ENCODE measurements at regions not wholly inside any gene's neighbourhood (a gene's known extent, or its start where the extent isn't known, plus 50 kb on each side); places are given as distances from the start of the nearest gene placed in this dataset.

DNA sequence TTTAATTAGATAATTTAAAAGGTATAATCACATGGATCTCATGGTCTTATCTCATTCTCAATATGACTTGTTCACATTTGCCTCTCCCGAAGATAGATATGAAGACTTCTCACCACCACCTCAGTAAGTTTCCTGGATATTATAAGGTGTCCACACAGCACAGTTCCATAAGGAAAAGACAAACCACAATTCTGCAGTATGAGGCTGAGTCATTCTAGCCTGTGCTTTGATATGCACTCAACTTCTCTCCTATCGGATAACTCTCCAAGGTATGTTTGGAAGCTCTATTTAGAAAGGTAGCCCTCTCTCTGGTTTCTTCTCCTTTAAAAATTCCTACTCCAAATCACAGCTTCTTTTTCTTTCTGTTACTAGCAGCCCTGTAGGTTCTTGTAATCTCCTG lies 612.8 kb downstream of the ZPLD1 start:
- no peak overlapping the region for H3K27ac ChIP-seq (ENCODE audit: low read depth, low read length)
- CTCF ChIA-PET (ENCODE audit: partially characterized antibody), result no interaction called here
- no peaks in the 10 kb centered on the region for H3K79me2 ChIP-seq (ENCODE audit: control insufficient read depth in 1 of 2, insufficient read depth in 2 of 2, low read length in 2 of 2)
- no peak overlapping the region for H3K56ac ChIP-seq (replicated peaks; ENCODE audit: insufficient read length, low read depth, low read length)
- no peaks in the 10 kb centered on the region for H3K23me2 ChIP-seq (ENCODE audit: low read depth, low read length)
- H3K4ac ChIP-seq (replicated peaks; ENCODE audit: insufficient read length, low read depth, low read length), result no peak overlapping the region
- H3K36me3 ChIP-seq (ENCODE audit: control insufficient read depth in 2 of 4, insufficient read depth in 4 of 4, low read length in 3 of 4), result no peaks in the 10 kb centered on the region
- H3K4me3 ChIP-seq (ENCODE audit: extremely low read depth in 1 of 4, insufficient read depth in 2 of 4, low read depth in 3 of 4, low read length in 4 of 4), result no peak overlapping the region
- no peak overlapping the region for H2BK20ac ChIP-seq (ENCODE audit: low read length)
- H2BK5ac ChIP-seq (ENCODE audit: low read depth, low read length), result no peak overlapping the region
- no peak for FAIRE-seq
- POLR2A ChIA-PET (ENCODE audit: partially characterized antibody), result no interaction called here
- H4K5ac ChIP-seq (ENCODE audit: insufficient read length, low read depth, low read length), result no peak overlapping the region
- 87% methylated on average over 2 of the region's 2 CpGs; no CpG with 5 or more reads in 1 of the 2 experiments for WGBS, 2 experiments (ENCODE audit: extremely low coverage in 1 of 2, insufficient coverage in 1 of 2, insufficient read length in 1 of 2, insufficient replicate concordance in 2 of 2, low coverage in 1 of 2, low lambda C conversion rate in 2 of 2, missing lambda C conversion rate in 1 of 2)
- no peak for DNase-seq (ENCODE audit: low read depth in 1 of 2, low spot score in 2 of 2)
- H4K91ac ChIP-seq (replicated peaks; ENCODE audit: insufficient read length, low read length), result no peak overlapping the region
- TF ChIP-seq CBX8 (IDR thresholded peaks at IDR 0.05; ENCODE audit: borderline replicate concordance, low read depth, low read length) (no peak), POLR2A (IDR thresholded peaks at IDR 0.05; ENCODE audit: control extremely low read depth in 1 of 2, low read depth in 2 of 2, low read length in 2 of 2) (no peak), POU5F1 (IDR thresholded peaks at IDR 0.05; ENCODE audit: low read depth, low read length) (no peak), KDM1A (IDR thresholded peaks at IDR 0.05; ENCODE audit: borderline replicate concordance, low read length) (no peak), EP300 (IDR thresholded peaks at IDR 0.05; ENCODE audit: borderline replicate concordance in 1 of 2, low read depth in 2 of 2, low read length in 2 of 2) (no peak)
- H3K4me1 ChIP-seq (replicated peaks in 1 of 4; ENCODE audit: control insufficient read depth in 3 of 4, insufficient read depth in 4 of 4, low read length in 3 of 4), result no peaks in the 10 kb centered on the region
- no peak overlapping the region for H4K8ac ChIP-seq (ENCODE audit: extremely low read depth, insufficient read depth, low read length)
- H3K9me3 ChIP-seq (ENCODE audit: insufficient read depth in 2 of 2, low read depth in 1 of 2, low read length in 1 of 2), result no peaks in the 10 kb centered on the region
- no peak overlapping the region for H3K18ac ChIP-seq (ENCODE audit: extremely low read depth, low read length)
- H3K23ac ChIP-seq (ENCODE audit: insufficient read length), result no peak overlapping the region
- no peaks in the 10 kb centered on the region for H3K79me1 ChIP-seq (ENCODE audit: low read depth, low read length)
- no peak overlapping the region for H2BK15ac ChIP-seq (ENCODE audit: low read length)
- no peak overlapping the region for H2AK5ac ChIP-seq (ENCODE audit: low read depth, low read length)
- no peak overlapping the region for H2BK120ac ChIP-seq (replicated peaks; ENCODE audit: low read depth, low read length)
- no peaks in the 10 kb centered on the region for H4K20me1 ChIP-seq (replicated peaks in 1 of 2; ENCODE audit: control insufficient read depth in 1 of 2, insufficient read depth in 2 of 2, low read length in 2 of 2)
- no peaks in the 10 kb centered on the region for H3K27me3 ChIP-seq (replicated peaks in 1 of 4; ENCODE audit: control insufficient read depth in 3 of 4, extremely low read depth in 1 of 4, insufficient read depth in 3 of 4, low read length in 3 of 4)
- H3K4me2 ChIP-seq (ENCODE audit: insufficient read depth in 1 of 2, low read depth in 2 of 2, low read length in 2 of 2), result no peak overlapping the region
- no peak overlapping the region for H2BK12ac ChIP-seq (ENCODE audit: low read depth, low read length)
- H3K9ac ChIP-seq (replicated peaks in 1 of 4; ENCODE audit: extremely low read depth in 1 of 4, low read depth in 3 of 4, low read length in 3 of 4), result no peak overlapping the region
- H3K14ac ChIP-seq (ENCODE audit: insufficient read length), result no peak overlapping the region
- no peak overlapping the region for H2AFZ ChIP-seq (ENCODE audit: low read length)
